ENCODE measurements at regions not wholly inside any gene's neighbourhood (a gene's known extent, or its start where the extent isn't known, plus 50 kb on each side); places are given as distances from the start of the nearest gene placed in this dataset.

DNA sequence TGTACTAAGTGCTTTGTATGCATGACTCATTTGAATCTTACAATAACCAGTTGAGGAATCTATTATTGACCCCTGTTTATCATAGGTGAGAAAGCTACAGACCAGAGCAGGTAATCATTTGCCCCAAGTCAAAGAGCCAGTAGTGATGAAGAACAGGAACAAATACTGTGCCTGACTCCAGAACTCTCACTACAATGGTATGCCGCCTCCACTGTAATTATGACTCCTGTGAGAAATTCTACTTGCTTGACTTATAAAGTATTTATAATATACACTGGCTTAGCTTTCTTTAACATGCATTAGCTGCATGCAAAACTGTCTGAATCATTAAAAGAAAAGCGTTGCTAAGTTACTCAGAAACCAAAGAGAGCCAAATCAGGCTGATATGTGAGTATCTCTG, 92.6 kb downstream of the ZNF281 start:
- no peaks in the 10 kb centered on the region for H3K9me3 ChIP-seq
- peaks cover 0 to 6% (median 0%) of the 10 kb centered on the region in 4 donors for H3K4me1 ChIP-seq
- TF ChIP-seq EP300 (IDR thresholded peaks at IDR 0.05) = no peak
- TF ChIP-seq POLR2AphosphoS5 (IDR thresholded peaks at IDR 0.05) = no peak
- TF ChIP-seq, protein P1, sequence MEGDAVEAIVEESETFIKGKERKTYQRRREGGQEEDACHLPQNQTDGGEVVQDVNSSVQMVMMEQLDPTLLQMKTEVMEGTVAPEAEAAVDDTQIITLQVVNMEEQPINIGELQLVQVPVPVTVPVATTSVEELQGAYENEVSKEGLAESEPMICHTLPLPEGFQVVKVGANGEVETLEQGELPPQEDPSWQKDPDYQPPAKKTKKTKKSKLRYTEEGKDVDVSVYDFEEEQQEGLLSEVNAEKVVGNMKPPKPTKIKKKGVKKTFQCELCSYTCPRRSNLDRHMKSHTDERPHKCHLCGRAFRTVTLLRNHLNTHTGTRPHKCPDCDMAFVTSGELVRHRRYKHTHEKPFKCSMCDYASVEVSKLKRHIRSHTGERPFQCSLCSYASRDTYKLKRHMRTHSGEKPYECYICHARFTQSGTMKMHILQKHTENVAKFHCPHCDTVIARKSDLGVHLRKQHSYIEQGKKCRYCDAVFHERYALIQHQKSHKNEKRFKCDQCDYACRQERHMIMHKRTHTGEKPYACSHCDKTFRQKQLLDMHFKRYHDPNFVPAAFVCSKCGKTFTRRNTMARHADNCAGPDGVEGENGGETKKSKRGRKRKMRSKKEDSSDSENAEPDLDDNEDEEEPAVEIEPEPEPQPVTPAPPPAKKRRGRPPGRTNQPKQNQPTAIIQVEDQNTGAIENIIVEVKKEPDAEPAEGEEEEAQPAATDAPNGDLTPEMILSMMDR (IDR thresholded peaks at IDR 0.05) = no peak
- TF ChIP-seq POLR2A (IDR thresholded peaks at IDR 0.05) = no peak
- H3K4me3 ChIP-seq = no peak overlapping the region
- H3K27me3 ChIP-seq = no peaks in the 10 kb centered on the region
- H3K27ac ChIP-seq = no peak overlapping the region
- intact Hi-C loops (cut with DNase I; ENCODE audit: low total_unique reads) = no loop called here
- DNase-seq = peak in 1 of 2 donors; percentile 28
- H3K36me3 ChIP-seq = no peaks in the 10 kb centered on the region
- 66 to 85% (median 83%) methylated on average over 2 of the region's 2 CpGs for WGBS, 5 donors

DNA sequence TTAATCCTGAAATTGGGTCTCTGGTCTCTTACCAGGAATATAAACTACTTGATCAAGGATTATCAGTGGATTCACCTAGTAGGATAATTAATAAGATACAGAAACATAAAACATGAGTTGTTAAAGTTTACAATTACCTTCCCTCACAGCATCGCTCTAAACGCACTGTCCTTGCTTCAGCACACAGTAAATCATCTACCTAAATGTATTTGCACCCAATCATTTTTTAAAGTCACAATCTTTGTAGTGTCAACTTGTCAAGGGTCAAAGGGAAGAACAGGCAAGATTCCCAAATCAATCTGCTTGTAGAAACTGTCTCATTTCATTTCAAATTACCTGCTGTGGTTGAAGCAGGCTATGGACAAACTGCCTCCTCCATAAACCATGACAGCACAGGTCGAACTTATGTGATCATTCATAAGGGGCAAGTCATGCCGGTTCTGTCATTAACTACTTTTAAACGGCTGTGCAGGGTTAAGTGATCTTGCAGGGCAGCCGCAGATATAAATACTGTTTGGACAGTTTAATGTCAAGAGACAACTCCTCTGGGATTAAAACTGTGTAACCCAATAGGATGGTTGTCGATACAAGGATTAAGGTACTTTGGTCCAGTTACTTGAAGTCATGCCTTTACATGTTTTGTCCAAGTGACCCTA, 93.6 kb downstream of the ZNF281 start:
- TF ChIP-seq POLR2A (IDR thresholded peaks at IDR 0.05) (no peak), EP300 (IDR thresholded peaks at IDR 0.05) (no peak), POLR2AphosphoS5 (IDR thresholded peaks at IDR 0.05) (no peak)
- TF ChIP-seq, protein P1 (IDR thresholded peaks at IDR 0.05) = no peak
- no peaks in the 10 kb centered on the region for H3K36me3 ChIP-seq
- no peak overlapping the region for H3K27ac ChIP-seq
- H3K4me1 ChIP-seq = peaks cover 0 to 6% (median 0%) of the 10 kb centered on the region in 4 donors
- no peaks in the 10 kb centered on the region for H3K27me3 ChIP-seq
- H3K4me3 ChIP-seq = no peak overlapping the region
- 58 to 67% (median 60%) methylated on average over 7 of the region's 7 CpGs for WGBS, 5 donors
- intact Hi-C loops (cut with DNase I; ENCODE audit: low total_unique reads) = no loop called here
- H3K9me3 ChIP-seq = no peaks in the 10 kb centered on the region
- DNase-seq = no peak

DNA sequence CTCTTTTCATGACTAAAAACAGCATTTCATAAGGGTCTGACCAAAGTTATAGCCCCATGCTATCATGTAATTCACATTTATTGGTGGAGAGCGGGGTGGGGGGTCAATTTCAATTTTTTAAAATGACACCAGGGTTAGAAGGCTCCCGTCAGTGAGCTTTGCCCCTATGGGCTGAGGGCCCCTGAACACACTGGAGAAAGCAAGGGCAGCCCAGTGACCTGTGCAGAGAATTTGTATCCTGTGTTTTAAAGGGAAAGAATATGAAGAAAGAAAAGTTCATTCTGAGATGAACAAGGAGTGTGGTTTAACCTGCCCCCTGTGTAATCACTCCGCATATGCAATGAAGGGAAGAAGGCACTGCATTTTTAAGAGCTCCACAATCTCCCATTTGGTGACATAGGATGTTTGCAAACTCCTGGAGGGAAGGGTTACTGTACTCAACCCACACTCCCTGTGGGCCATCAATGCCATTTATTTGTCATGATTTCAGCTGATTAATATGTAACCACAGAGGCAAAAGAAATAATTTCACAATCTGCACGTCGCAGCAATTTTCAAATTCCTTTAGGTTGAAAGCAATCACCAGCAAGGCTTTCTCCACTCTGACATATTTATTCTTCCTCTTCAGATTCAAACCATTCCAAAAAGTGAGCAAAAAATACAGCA, 95.6 kb downstream of the ZNF281 start:
- intact Hi-C loops (cut with DNase I; ENCODE audit: low total_unique reads) = no loop called here
- no peaks in the 10 kb centered on the region for H3K27me3 ChIP-seq
- no peaks in the 10 kb centered on the region for H3K36me3 ChIP-seq
- peak in 1 of 2 donors; percentile 30 for DNase-seq
- no peak overlapping the region for H3K27ac ChIP-seq
- no peaks in the 10 kb centered on the region for H3K4me1 ChIP-seq
- no peaks in the 10 kb centered on the region for H3K9me3 ChIP-seq
- TF ChIP-seq EP300 (IDR thresholded peaks at IDR 0.05) (no peak), POLR2A (IDR thresholded peaks at IDR 0.05) (no peak), POLR2AphosphoS5 (IDR thresholded peaks at IDR 0.05) (no peak)
- TF ChIP-seq, protein P1 (IDR thresholded peaks at IDR 0.05) = no peak
- no peak overlapping the region for H3K4me3 ChIP-seq
- WGBS, 5 donors = 52 to 62% (median 55%) methylated on average over 5 of the region's 5 CpGs

DNA sequence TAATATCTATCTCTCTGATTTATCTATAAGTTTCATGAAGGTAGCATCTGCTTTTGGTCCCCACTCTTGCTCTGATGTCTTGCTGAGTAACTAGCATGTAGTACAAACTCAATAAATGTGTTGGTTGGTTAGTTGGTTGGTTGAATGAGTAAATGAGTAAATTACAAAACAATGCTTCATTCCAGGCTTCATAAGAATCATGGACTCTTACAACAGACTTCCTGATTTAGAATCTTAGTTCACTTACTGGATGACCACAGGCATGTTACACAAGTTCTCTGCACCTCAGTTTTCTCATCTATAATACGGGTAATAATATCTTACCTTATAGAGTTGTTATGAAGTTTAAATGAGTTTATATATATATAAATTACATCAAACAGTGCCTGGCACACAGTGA, 98.6 kb downstream of the ZNF281 start:
- intact Hi-C loops (cut with DNase I; ENCODE audit: low total_unique reads) = no loop called here
- DNase-seq = no peak
- Histone ChIP-seq H3K9me3 (no peaks in the 10 kb centered on the region), H3K4me1 (no peaks in the 10 kb centered on the region), H3K27ac (no peak overlapping the region), H3K36me3 (no peaks in the 10 kb centered on the region), H3K4me3 (no peak overlapping the region), H3K27me3 (no peaks in the 10 kb centered on the region)
- TF ChIP-seq POLR2A (IDR thresholded peaks at IDR 0.05) = no peak
- no peak for TF ChIP-seq POLR2AphosphoS5 (IDR thresholded peaks at IDR 0.05)
- TF ChIP-seq, protein P1 (IDR thresholded peaks at IDR 0.05) = no peak
- no peak for TF ChIP-seq EP300 (IDR thresholded peaks at IDR 0.05)
- 90 to 100% (median 93%) methylated on average over 1 of the region's 1 CpG for WGBS, 5 donors
